H1 (cell line): ENCODE measurements at regions not wholly inside any gene's neighbourhood (a gene's known extent, or its start where the extent isn't known, plus 50 kb on each side); places are given as distances from the start of the nearest gene placed in this dataset.

Experiments used
- EGR1 ChIP-seq: IDR thresholded peaks from 2 replicates; pipeline ENCODE4 v1.6.1; 2011; ENCODE audit warnings: low read depth, low read length, borderline replicate concordance
- KDM1A ChIP-seq: fragments of 200-600, 300-600 bp; sonication (generic); IDR thresholded peaks from 2 replicates; pipeline ENCODE4 v1.7.1; 2016; ENCODE audit warnings: mild to moderate bottlenecking, low read length, borderline replicate concordance
- TF ChIP-seq, protein P1 (sequence below): fragments of 300-600 bp; sonication (generic); IDR thresholded peaks from 2 replicates; pipeline ENCODE4 v1.7.1; 2012; ENCODE audit warnings: low read length, moderate library complexity, mild to moderate bottlenecking, inconsistent platforms; ENCODE audit not compliant: insufficient replicate concordance

DNA sequence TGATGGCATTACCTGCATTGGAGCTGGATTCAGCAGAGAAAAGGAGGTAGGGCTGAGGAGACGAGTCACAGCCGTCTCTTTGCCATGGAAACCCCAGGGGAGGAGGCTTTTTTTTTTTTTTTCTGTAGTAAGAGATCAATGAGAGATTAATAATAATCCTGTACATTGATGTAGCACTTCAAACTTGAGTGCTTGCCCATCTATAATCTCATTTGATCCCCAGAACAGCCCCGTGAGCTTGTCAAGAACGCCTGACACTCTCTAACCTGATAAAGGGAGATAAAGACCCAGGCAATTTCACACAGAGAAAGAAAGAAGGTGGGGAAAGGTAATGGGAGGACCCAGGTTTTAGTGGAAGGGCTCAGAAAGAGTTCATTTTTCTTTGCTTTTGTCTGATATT, 195.2 kb upstream of the FOXK1 start (continued):
- TF ChIP-seq, protein P1, sequence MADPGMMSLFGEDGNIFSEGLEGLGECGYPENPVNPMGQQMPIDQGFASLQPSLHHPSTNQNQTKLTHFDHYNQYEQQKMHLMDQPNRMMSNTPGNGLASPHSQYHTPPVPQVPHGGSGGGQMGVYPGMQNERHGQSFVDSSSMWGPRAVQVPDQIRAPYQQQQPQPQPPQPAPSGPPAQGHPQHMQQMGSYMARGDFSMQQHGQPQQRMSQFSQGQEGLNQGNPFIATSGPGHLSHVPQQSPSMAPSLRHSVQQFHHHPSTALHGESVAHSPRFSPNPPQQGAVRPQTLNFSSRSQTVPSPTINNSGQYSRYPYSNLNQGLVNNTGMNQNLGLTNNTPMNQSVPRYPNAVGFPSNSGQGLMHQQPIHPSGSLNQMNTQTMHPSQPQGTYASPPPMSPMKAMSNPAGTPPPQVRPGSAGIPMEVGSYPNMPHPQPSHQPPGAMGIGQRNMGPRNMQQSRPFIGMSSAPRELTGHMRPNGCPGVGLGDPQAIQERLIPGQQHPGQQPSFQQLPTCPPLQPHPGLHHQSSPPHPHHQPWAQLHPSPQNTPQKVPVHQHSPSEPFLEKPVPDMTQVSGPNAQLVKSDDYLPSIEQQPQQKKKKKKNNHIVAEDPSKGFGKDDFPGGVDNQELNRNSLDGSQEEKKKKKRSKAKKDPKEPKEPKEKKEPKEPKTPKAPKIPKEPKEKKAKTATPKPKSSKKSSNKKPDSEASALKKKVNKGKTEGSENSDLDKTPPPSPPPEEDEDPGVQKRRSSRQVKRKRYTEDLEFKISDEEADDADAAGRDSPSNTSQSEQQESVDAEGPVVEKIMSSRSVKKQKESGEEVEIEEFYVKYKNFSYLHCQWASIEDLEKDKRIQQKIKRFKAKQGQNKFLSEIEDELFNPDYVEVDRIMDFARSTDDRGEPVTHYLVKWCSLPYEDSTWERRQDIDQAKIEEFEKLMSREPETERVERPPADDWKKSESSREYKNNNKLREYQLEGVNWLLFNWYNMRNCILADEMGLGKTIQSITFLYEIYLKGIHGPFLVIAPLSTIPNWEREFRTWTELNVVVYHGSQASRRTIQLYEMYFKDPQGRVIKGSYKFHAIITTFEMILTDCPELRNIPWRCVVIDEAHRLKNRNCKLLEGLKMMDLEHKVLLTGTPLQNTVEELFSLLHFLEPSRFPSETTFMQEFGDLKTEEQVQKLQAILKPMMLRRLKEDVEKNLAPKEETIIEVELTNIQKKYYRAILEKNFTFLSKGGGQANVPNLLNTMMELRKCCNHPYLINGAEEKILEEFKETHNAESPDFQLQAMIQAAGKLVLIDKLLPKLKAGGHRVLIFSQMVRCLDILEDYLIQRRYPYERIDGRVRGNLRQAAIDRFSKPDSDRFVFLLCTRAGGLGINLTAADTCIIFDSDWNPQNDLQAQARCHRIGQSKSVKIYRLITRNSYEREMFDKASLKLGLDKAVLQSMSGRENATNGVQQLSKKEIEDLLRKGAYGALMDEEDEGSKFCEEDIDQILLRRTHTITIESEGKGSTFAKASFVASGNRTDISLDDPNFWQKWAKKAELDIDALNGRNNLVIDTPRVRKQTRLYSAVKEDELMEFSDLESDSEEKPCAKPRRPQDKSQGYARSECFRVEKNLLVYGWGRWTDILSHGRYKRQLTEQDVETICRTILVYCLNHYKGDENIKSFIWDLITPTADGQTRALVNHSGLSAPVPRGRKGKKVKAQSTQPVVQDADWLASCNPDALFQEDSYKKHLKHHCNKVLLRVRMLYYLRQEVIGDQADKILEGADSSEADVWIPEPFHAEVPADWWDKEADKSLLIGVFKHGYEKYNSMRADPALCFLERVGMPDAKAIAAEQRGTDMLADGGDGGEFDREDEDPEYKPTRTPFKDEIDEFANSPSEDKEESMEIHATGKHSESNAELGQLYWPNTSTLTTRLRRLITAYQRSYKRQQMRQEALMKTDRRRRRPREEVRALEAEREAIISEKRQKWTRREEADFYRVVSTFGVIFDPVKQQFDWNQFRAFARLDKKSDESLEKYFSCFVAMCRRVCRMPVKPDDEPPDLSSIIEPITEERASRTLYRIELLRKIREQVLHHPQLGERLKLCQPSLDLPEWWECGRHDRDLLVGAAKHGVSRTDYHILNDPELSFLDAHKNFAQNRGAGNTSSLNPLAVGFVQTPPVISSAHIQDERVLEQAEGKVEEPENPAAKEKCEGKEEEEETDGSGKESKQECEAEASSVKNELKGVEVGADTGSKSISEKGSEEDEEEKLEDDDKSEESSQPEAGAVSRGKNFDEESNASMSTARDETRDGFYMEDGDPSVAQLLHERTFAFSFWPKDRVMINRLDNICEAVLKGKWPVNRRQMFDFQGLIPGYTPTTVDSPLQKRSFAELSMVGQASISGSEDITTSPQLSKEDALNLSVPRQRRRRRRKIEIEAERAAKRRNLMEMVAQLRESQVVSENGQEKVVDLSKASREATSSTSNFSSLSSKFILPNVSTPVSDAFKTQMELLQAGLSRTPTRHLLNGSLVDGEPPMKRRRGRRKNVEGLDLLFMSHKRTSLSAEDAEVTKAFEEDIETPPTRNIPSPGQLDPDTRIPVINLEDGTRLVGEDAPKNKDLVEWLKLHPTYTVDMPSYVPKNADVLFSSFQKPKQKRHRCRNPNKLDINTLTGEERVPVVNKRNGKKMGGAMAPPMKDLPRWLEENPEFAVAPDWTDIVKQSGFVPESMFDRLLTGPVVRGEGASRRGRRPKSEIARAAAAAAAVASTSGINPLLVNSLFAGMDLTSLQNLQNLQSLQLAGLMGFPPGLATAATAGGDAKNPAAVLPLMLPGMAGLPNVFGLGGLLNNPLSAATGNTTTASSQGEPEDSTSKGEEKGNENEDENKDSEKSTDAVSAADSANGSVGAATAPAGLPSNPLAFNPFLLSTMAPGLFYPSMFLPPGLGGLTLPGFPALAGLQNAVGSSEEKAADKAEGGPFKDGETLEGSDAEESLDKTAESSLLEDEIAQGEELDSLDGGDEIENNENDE: no peak
- no peak for TF ChIP-seq EGR1
- no peak for TF ChIP-seq KDM1A
